ENCODE measurements at regions not wholly inside any gene's neighbourhood (a gene's known extent, or its start where the extent isn't known, plus 50 kb on each side); places are given as distances from the start of the nearest gene placed in this dataset.
"Not testable (repeated sequence)": the region's sequence is repeated elsewhere in the genome, so short reads cannot be mapped to it uniquely, and the experiment has no call there.

DNA sequence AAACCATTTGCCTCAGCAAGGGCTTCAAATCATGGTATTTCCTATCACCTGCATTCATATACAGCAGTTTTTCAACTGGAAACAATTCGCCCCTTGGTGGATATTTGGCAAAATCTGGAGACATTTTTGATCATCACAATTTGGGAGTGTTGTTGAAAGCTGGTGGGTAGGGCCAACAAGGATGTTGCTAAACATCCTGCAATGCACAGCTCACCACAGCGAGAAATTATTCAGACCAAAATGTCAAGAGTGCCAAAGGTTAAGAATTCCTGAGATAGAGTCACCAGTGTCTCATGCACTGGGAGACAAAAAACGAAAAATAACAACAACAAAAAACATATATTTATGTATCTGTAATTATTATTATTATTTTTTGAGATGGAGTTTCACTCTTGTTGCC, 435.2 kb upstream of the CTSO start:
- DNase-seq = no peak

DNA sequence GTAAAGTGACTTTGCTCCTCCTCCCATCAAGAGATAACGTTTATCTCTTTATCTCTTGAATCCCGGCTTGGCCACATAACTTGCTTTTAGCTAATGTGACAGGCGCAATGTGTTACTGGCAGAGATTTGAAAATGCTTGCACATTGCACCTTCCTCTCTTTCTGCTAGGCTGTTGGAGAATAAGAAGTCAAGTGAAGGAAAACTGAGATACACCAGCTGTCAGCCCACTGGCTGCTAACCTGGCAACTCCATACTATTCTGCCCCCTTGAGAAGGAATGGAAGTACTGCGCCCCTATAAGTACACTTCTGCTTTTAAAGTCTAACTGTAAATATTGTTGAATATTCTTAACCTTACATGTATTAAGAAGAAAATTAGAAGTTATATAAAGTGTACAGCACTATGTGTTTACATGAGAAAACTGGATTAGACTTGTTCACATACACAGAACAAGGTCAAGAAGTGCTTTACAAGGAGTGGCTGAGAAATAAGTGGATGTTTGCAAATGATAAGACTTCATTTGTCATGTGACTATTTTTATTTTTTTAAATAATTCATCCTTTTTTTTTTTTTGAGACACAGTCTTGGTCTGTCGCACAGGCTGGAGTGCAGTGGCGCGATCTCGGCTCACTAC, 424.5 kb upstream of the CTSO start:
- no peak for DNase-seq

DNA sequence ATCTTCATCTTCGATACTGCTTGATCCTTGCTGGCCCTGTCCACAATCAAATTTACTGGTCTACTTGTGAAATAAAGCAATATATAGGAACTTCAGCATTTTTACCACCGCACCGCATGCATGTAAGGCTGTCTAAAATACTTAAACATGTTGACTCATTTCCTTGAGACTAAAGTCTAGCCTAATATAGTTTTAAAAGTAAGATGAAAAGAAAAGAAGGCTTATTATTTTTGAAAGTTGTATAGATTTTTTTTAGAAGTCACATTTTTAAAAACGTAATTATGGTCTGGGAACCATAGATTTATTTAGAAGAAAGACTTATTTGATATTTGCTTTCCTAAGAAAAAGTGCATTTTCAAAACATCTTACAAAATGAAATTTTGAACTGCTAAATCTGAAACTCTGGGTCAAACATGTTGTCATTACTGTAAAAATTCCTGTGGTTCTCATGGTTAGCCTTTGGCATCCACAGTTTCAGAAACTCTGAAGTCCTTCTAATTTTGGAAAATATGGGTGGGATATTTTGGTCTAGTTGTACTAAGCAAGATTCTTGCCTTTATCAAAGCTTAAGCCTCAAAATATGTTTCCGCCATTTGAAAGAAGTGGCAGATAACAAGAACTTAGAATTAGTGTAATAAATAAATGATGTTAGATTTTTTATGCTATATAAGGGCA, 423.5 kb upstream of the CTSO start:
- no peak for DNase-seq

DNA sequence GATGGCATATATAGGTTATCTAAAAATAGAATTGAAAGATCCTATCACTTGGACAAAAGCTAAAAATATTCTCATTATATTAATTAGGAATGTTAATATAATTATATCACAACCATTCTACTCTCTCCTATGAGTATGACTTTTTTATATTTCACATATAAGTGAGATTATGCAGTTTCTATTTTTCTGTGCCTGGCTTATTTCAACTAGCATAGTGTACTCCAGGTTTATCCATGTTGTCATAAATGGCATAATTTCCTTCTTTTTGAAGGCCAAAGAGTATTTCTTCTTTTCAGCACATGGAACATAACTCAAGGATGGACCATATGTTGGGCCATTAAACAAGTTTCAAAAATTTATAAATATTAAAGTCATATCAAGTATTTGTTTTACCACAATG, 421.2 kb upstream of the CTSO start:
- DNase-seq = no peak

DNA sequence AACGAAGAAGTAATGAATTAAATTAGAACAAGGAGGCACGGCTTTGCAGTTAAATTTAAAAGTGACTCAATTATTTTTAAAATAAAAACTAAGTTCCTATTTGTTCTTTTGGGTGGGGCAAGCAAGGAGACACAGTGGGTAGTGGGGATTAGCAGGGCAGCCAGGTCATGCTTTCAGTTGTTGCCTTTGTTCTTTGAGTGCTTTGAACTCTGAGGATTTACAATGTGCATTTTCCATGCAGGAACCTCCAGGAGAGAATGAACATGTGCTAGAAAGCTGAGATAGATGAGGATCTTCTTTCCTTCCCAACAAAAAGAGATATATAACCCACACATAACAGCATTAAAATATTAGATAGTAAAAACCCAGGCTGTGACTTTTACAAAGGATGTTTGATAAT, 420.4 kb upstream of the CTSO start:
- no peak for DNase-seq

DNA sequence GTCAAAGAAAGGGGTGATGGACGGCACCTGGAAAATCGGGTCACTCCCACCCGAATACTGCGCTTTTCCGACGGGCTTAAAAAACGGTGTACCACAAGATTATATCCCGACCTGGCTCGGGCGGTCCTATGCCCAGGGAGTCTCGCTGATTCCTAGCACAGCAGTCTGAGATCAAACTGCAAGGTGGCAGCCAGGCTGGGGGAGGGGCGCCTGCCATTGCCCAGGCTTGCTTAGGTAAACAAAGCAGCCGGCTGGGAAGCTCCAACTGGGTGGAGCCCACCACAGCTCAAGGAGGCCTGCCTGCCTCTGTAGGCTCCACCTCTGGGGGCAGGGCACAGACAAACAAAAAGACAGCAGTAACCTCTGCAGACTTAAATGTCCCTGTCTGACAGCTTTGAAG, 413.8 kb upstream of the CTSO start:
- DNase-seq = not testable (repeated sequence)

DNA sequence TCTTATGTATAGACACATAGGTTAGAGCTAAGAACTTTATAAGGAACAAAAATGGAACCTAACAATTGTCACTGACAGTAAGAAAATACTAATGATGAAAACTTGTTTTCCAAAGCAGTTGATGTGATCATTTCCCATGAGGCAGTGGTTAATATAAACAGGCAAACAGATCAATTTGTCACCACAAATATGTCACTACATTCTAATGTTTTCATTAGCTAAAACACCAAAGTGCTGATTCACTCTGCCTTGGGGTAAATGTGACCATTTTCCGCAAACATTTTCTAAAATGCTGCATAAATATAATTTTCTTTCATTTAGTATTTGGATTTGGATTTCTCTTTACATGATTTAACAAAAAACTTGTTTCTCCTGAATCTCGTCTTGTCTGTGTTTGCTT, 408.9 kb upstream of the CTSO start:
- DNase-seq = no peak

DNA sequence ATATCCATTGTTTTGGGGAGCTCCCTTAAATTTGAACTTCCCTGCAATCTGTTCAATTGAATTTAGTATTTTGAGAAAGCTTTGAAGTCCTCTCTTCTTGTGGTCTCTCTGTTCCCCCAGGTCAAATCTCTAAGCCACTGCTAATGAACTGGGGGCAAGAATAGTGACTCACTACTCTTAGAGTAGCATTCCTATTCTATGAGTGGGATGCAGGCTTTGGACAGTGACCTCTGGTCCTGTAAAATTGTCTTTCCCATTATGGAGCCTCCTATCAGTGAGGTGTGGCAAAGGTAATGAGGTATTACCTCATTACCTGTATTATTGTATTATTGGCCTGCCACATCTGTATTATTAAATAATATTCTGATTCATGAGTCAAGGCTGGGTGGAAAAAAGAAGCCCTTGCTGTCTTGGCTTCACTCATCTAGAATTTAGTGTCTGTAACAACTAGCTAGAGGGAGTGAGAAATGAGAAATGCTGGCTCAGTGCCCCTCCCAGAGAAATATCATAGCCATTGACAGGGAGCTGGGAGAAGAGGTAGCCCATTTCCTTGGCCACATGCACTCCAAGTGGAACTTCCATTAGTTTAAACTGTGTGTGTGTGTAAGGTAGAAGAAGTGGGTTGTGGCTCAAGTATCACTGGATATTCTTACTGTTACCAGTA, 393.9 kb upstream of the CTSO start:
- no peak for DNase-seq

DNA sequence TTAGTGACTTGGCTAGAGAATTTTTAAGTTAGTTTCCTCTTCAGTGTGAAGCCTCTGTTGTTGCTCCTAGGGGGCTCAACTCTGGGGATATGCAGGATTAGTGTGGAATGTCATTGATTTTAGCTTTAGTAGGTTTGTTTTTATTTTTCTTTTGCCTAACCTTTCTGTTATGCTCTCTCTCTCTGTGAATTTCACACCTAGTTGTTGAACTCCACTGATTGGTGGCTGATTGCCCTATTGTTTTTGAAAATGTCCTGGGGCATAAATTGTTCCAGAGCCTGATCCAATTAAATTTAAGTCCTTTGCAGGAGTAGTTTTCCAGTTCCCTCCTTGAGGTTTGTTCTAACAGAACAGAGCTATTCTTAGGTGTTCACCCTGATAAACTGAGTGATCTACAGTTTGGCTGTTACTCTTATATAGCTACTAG, 393.3 kb upstream of the CTSO start:
- DNase-seq = no peak

DNA sequence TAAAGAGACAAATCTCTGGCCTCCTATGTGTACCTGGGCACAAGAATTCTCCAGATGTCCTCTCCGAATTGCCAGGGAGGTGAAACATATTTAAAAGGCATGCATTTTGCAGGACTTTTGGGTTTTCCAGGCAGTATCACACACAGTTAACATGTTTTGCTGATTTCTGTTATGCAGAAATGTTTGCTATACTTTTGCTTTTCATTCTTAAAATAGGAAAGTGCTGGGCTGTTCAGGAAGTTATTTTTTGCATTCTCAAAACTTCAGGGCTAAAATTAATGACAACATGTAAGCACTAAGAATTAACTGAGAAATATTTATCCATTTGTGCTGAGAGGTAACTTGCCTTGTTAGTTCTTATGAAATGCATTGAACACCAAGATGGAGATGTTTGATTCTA, 390.7 kb upstream of the CTSO start:
- no peak for DNase-seq

DNA sequence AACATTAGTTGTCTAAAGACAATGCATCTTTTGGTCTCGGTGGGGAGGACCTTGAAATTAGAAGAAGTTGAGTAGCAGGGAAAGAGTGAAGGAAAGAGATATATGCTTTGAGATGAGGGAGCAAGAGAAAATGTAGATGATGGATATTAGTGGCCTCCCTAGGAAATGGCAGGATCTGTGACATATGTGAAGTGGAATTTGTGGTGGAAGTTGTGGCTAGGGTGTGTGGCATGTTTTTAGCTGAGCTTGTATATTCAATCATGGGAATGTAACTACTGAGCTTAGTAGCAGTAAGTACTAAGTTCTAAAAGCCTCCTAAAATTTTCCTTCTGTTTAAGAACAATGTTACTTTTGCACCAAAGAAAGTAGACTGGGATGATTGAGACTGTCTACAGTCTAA, 382.8 kb upstream of the CTSO start:
- no peak for DNase-seq

DNA sequence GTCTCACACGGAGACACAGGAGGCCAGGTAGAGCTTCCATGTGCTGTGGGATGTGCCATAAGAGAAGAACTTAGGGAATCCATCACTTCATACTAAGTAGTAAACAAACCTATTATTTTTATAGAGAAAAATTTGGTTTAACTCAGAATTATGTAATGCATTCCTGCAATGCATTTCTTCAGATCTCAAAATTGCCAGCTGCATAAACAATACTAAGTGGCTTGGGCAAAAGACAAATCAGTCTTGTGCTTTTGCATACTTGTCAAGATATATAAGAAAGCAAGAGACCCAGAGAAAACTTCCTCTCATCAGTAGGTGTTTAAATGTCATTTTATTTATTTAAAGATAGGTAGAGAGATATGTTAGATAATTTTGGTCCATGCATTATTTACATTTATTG, 382.1 kb upstream of the CTSO start:
- DNase-seq = no peak

DNA sequence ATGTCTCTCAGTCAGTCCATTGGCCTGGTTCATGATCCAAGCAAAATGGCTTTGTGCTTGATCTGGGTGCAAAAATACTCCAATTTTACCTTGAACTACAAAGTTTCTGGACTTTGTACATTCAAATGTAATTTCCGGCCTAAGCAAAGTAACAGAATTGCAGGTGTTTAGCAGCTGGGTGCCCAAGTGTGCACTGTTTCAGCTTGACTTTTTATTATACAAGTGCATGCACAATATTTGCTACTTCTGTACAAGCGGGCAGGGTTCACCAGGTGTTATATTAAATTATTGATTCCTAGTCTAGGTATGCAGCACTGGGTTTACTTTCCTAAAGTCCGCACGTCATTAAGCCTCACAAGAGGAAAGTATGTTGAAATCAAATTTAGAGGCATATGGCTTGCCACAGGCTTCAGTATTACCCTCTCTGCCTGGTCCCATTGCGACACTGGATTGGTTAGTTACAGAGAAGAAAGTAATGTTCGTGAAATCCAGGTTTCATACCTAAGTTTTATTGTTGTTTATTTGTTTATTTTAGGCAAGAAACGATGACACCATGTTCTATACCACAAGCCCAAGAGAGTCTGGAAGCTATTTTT, 376.9 kb upstream of the CTSO start:
- DNase-seq = no peak

DNA sequence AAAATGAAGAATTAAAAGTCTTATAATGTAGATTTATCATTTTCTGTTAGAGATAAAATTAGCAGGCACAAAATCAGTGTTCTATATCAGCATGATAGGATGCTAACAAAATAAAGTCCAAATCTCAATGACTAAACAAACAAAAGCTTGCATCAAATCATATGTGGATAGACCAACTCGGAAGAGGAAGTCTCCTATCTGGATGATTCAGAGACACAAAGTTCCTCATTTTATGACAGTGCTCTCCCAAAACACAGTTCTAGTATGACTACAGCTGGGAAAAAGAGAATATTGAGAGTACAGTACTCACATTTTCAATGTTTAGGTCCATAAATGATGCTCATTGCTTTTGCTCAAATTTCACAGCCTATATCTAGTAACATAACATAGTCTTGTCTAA, 376.1 kb upstream of the CTSO start:
- no peak for DNase-seq

DNA sequence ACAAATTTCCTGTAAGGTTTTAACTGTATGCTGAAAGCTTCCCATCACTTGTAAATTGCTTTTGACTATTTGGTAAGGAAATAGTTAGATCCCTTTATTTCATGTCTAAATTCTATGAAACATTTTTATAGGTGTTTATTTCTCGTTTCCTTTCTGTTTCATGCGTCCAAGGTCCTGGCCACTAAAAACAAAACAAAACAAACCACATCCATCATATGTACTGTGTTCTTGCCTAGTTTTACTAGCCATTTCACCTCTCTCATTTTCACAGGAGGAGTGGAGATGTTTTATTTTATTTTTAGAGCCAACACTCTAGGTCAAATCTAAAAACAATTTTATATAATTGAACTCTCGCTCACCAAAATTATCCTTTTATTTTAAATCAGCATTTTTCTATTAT, 375.2 kb upstream of the CTSO start:
- DNase-seq = no peak

DNA sequence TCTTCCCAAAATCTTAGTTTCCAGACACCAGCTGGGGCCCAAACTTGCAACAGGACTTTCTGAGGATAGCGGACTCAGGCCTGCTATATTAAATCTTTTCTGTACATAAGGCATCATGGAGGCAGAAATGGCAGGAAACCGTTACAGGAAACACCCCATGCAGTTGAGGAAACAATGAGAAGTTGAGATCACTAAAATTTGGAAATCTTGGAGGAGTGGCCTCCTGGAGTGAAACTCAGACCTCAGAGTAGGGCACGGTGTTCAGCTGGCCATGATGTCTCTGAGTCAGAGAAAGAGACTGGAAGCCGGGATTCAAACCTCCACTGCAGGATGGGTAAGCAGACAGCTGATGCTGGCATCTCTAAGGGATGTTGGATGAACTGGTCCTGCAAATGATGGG, 372.6 kb upstream of the CTSO start:
- no peak for DNase-seq

DNA sequence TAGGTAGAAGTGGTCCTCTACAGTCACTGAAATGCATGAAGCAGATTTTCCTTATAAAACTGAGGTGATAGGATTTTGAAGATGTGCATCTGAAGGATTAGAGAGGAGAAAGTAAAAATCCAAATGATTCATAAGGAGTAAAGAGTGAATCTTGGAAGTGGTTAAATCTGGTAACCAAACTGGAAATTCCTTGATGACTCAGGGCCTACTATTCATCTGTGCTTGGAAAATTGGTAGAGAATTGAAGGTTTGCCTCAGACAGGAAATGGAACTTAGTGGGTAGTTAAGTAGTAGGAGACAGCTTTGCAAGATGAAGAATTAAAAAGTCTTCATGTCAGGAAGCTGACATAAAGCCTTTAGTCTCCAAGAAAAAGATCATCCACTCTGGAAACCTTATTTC, 368.9 kb upstream of the CTSO start:
- no peak for DNase-seq

DNA sequence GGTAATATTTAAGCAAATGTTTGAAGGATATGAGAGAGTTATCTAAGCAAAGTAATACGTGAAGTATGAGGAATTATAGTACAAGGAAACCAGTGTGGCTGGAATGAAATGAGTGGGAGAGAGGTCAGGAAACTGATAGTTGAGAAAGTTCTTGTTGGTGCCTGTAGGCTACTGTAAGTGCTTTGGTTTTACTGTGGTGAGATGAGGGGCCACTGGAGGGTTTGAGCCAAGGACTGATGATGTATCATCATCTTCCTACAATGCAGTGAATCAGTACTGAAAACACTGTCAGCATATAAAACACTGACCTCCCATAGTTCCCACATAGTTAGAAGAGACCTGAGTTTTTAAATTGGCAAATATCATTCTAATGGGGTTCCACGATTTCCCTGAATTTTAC, 367.5 kb upstream of the CTSO start:
- DNase-seq = no peak

DNA sequence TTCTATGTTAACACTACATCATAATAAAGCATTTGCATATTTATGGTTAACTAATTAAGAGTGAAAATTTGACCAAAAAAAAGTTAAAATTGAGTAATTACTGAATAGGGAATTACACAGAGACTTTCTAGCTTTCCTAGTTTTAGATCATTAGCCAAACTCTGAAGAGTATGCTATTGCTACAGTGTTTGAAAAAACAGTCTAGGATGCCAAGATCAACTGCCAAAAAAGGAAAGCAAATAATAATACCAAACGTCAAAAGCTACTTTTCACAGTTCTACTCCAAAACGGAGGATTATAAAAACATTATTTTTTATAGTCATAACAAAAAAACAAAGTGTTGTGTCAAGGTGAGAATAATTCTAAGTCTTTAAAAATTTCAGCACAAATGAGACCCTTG, 359.8 kb upstream of the CTSO start:
- DNase-seq = no peak

DNA sequence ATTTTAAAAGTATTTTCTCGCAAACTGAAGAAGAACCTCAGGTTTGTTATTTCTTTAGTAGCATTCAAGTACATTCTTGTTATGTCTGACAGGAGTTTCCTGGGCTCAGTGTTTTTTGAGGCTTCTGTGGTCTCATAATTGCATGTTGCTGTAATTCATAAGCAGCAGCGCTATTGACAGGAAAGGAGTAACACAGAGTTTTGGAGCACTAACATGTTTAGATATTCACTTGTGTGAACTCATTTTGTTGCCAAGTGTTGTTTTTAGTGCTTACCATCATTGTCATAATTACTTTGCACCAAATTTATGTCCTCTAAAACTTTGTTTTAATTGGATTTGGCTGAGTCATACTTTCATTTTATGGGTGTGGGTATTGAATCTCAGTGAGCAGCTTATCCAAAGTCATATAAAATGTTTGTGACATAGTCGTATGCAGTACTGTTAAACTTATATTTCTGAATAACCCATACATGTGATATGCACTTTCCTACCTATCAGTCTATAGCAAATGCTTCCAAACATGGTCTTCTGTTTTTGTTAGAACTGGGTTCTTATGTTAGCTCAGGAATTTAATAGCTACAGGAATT, 358.7 kb upstream of the CTSO start:
- DNase-seq = no peak

DNA sequence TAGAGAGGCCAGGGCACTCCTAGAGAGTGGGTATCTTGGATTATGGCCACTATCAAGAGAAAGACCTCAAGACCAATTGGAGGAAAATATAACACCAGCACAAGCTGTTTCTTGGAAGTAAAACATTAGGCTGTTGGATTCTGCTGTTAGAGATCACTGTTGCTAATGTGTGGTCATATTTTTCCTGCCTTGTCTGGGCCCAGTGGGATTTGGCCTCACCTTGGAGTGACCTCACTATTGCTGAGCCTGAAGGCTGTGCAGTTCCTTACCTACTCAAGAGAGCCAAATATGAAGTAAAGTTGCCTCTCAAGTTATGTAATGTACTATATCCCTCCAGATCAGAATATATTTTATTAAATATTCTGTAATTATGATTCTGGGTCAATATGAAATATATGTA, 355.4 kb upstream of the CTSO start:
- DNase-seq = no peak

DNA sequence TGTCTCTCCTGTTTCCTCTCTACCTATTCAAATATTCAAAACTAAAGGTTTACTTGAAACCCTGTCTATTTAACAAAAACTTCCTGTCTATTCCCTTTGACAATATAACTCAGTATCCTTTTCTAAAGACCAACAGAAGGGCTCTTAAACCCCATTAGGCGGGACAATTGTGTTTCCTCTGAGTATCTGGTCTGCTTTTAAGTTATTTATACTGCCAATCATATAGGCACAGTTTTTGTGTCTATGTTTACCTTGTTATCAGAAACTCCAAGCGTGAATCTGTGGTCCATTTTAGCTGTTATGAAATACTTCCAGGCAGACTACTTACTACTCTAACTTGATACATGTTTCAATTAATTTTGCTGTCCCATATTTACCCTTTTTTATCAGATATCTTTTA, 350.0 kb upstream of the CTSO start:
- DNase-seq = no peak

DNA sequence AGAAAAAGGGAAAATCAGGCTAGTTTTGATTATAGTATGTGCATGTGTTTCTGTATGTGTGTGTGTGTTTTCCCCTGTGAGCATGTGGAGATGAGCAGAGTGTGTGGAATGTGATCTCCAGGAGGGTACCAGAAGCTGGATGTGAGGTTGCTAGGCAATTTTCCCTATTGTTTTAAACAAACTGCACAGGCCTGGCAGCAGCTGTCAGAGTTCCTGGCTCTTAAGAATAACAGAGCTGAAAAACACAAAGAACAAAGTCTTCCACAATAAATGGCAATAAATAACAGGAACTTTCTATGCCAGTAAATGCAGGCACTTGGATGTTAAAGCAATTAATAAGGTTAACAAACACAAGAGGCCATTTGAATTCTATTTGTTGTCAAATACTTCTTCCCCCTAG, 344.6 kb upstream of the CTSO start:
- DNase-seq = no peak

DNA sequence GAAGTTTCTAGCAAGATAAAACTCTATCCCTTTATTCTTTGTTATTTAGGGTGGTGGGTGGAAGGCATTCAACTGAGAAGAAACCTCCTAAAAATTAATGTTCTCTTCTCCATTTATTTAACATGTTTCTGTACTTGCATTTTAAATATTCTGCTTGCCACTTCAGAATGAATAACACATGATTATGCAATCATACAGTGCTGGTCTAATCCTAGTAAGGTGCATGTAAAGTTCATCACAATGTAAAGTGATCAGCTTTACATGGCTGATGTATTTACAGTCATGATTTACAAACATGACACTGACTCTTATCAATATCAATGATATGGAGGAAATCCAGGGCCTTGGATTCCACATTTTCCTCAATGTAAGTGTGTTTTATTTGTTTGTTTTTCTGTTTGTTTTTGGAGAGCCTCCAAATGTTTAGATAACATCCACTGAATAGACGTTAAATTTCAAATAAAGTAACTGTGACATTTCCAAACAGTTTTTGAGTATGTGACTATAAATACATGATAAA, 342.1 kb upstream of the CTSO start:
- no peak for DNase-seq

Data from NCI-H524 treated with DMSO at 0.1 percent for 48 hours (cell line).